ENCODE measurements at regions not wholly inside any gene's neighbourhood (a gene's known extent, or its start where the extent isn't known, plus 50 kb on each side); places are given as distances from the start of the nearest gene placed in this dataset.
"Not testable (repeated sequence)": the region's sequence is repeated elsewhere in the genome, so short reads cannot be mapped to it uniquely, and the experiment has no call there.

- Histone ChIP-seq H3K36me3 (ENCODE audit: control insufficient read depth in 1 of 2, insufficient read depth in 2 of 2, low read length in 1 of 2) (no peaks in the 10 kb centered on the region), H3K4me3 (ENCODE audit: low read length in 2 of 2) (no peak overlapping the region), H3K27ac (ENCODE audit: low read depth in 1 of 2, low read length in 2 of 2) (no peak overlapping the region), H3K9me3 (ENCODE audit: control insufficient read depth, low read length) (no peaks in the 10 kb centered on the region), H3K27me3 (ENCODE audit: control insufficient read depth in 1 of 2, insufficient read depth in 2 of 2, low read length in 1 of 2) (no peaks in the 10 kb centered on the region), H3K4me1 (ENCODE audit: control insufficient read depth in 1 of 2, insufficient read depth in 2 of 2, low read length in 2 of 2) (no peaks in the 10 kb centered on the region)
- intact Hi-C loops (cut with DNase I) = no loop called here
- ATAC-seq (ENCODE audit: low FRiP score) (no peak), DNase-seq (no peak)
- 91 to 93% methylated on average over 6 of the region's 6 CpGs for WGBS, 2 donors
Measured at GRCh38 chr22:36088292-36088691, 59.7 kb upstream of the RBFOX2 start.

- ATAC-seq (ENCODE audit: low FRiP score) = no peak
- no peak overlapping the region for H3K4me3 ChIP-seq (ENCODE audit: low read length in 2 of 2)
- no peaks in the 10 kb centered on the region for H3K36me3 ChIP-seq (ENCODE audit: control insufficient read depth in 1 of 2, insufficient read depth in 2 of 2, low read length in 1 of 2)
- H3K27ac ChIP-seq (ENCODE audit: low read depth in 1 of 2, low read length in 2 of 2) = no peak overlapping the region
- H3K9me3 ChIP-seq (ENCODE audit: control insufficient read depth, low read length) = no peaks in the 10 kb centered on the region
- no peak for DNase-seq
- H3K27me3 ChIP-seq (ENCODE audit: control insufficient read depth in 1 of 2, insufficient read depth in 2 of 2, low read length in 1 of 2) = no peaks in the 10 kb centered on the region
- WGBS, 2 donors = 96% methylated on average over 5 of the region's 5 CpGs
- no peaks in the 10 kb centered on the region for H3K4me1 ChIP-seq (ENCODE audit: control insufficient read depth in 1 of 2, insufficient read depth in 2 of 2, low read length in 2 of 2)
- intact Hi-C loops (cut with DNase I) = no loop called here
Measured at GRCh38 chr22:36087784-36088183, 59.2 kb upstream of the RBFOX2 start.

GRCh38 chr22:36086629-36087254, 58.1 kb upstream of the RBFOX2 start:
- WGBS, 2 donors = 93 to 95% methylated on average over 13 of the region's 13 CpGs
- DNase-seq = no peak
- Histone ChIP-seq H3K4me1 (ENCODE audit: control insufficient read depth in 1 of 2, insufficient read depth in 2 of 2, low read length in 2 of 2) (no peaks in the 10 kb centered on the region), H3K9me3 (ENCODE audit: control insufficient read depth, low read length) (no peaks in the 10 kb centered on the region), H3K27ac (ENCODE audit: low read depth in 1 of 2, low read length in 2 of 2) (no peak overlapping the region), H3K36me3 (ENCODE audit: control insufficient read depth in 1 of 2, insufficient read depth in 2 of 2, low read length in 1 of 2) (no peaks in the 10 kb centered on the region), H3K4me3 (ENCODE audit: low read length in 2 of 2) (no peak overlapping the region), H3K27me3 (ENCODE audit: control insufficient read depth in 1 of 2, insufficient read depth in 2 of 2, low read length in 1 of 2) (no peaks in the 10 kb centered on the region)
- no peak for ATAC-seq (ENCODE audit: low FRiP score)
- intact Hi-C loops (cut with DNase I) = no loop called here

- H3K4me3 ChIP-seq (ENCODE audit: low read length in 2 of 2) = no peak overlapping the region
- intact Hi-C loops (cut with DNase I) = no loop called here
- no peaks in the 10 kb centered on the region for H3K9me3 ChIP-seq (ENCODE audit: control insufficient read depth, low read length)
- H3K36me3 ChIP-seq (ENCODE audit: control insufficient read depth in 1 of 2, insufficient read depth in 2 of 2, low read length in 1 of 2) = no peaks in the 10 kb centered on the region
- H3K27ac ChIP-seq (ENCODE audit: low read depth in 1 of 2, low read length in 2 of 2) = no peak overlapping the region
- no peaks in the 10 kb centered on the region for H3K4me1 ChIP-seq (ENCODE audit: control insufficient read depth in 1 of 2, insufficient read depth in 2 of 2, low read length in 2 of 2)
- no peak for ATAC-seq (ENCODE audit: low FRiP score)
- 88 to 89% methylated on average over 6 of the region's 6 CpGs for WGBS, 2 donors
- no peak for DNase-seq
- no peaks in the 10 kb centered on the region for H3K27me3 ChIP-seq (ENCODE audit: control insufficient read depth in 1 of 2, insufficient read depth in 2 of 2, low read length in 1 of 2)
Measured at GRCh38 chr22:36086170-36086490, 57.5 kb upstream of the RBFOX2 start.

GRCh38 chr22:36085476-36086169, 57.0 kb upstream of the RBFOX2 start:
- no peaks in the 10 kb centered on the region for H3K36me3 ChIP-seq (ENCODE audit: control insufficient read depth in 1 of 2, insufficient read depth in 2 of 2, low read length in 1 of 2)
- H3K27ac ChIP-seq (ENCODE audit: low read depth in 1 of 2, low read length in 2 of 2) = no peak overlapping the region
- H3K4me1 ChIP-seq (ENCODE audit: control insufficient read depth in 1 of 2, insufficient read depth in 2 of 2, low read length in 2 of 2) = no peaks in the 10 kb centered on the region
- no peaks in the 10 kb centered on the region for H3K9me3 ChIP-seq (ENCODE audit: control insufficient read depth, low read length)
- ATAC-seq (ENCODE audit: low FRiP score) = no peak
- no peaks in the 10 kb centered on the region for H3K27me3 ChIP-seq (ENCODE audit: control insufficient read depth in 1 of 2, insufficient read depth in 2 of 2, low read length in 1 of 2)
- no peak overlapping the region for H3K4me3 ChIP-seq (ENCODE audit: low read length in 2 of 2)
- DNase-seq = no peak
- WGBS, 2 donors = 81 to 85% methylated on average over 15 of the region's 15 CpGs
- intact Hi-C loops (cut with DNase I) = no loop called here

- Histone ChIP-seq H3K27me3 (ENCODE audit: control insufficient read depth in 1 of 2, insufficient read depth in 2 of 2, low read length in 1 of 2) (no peaks in the 10 kb centered on the region), H3K4me3 (ENCODE audit: low read length in 2 of 2) (no peak overlapping the region), H3K4me1 (ENCODE audit: control insufficient read depth in 1 of 2, insufficient read depth in 2 of 2, low read length in 2 of 2) (no peaks in the 10 kb centered on the region), H3K36me3 (ENCODE audit: control insufficient read depth in 1 of 2, insufficient read depth in 2 of 2, low read length in 1 of 2) (no peaks in the 10 kb centered on the region), H3K9me3 (ENCODE audit: control insufficient read depth, low read length) (no peaks in the 10 kb centered on the region), H3K27ac (ENCODE audit: low read depth in 1 of 2, low read length in 2 of 2) (no peak overlapping the region)
- no peak for DNase-seq
- ATAC-seq (ENCODE audit: low FRiP score) = no peak
- intact Hi-C loops (cut with DNase I) = no loop called here
- 79 to 86% methylated on average over 5 of the region's 5 CpGs for WGBS, 2 donors
Measured at GRCh38 chr22:36084717-36085116, 56.1 kb upstream of the RBFOX2 start.

GRCh38 chr22:36083056-36083455, 54.4 kb upstream of the RBFOX2 start:
- Histone ChIP-seq H3K4me1 (ENCODE audit: control insufficient read depth in 1 of 2, insufficient read depth in 2 of 2, low read length in 2 of 2) (no peaks in the 10 kb centered on the region), H3K9me3 (ENCODE audit: control insufficient read depth, low read length) (no peaks in the 10 kb centered on the region), H3K4me3 (ENCODE audit: low read length in 2 of 2) (no peak overlapping the region), H3K27ac (ENCODE audit: low read depth in 1 of 2, low read length in 2 of 2) (no peak overlapping the region), H3K36me3 (ENCODE audit: control insufficient read depth in 1 of 2, insufficient read depth in 2 of 2, low read length in 1 of 2) (no peaks in the 10 kb centered on the region), H3K27me3 (ENCODE audit: control insufficient read depth in 1 of 2, insufficient read depth in 2 of 2, low read length in 1 of 2) (no peaks in the 10 kb centered on the region)
- 97% methylated on average over 10 of the region's 10 CpGs for WGBS, 2 donors
- intact Hi-C loops (cut with DNase I) = no loop called here
- ATAC-seq (ENCODE audit: low FRiP score) = no peak
- no peak for DNase-seq

- 86 to 87% methylated on average over 6 of the region's 6 CpGs for WGBS, 2 donors
- Histone ChIP-seq H3K9me3 (ENCODE audit: control insufficient read depth, low read length) (no peaks in the 10 kb centered on the region), H3K27me3 (ENCODE audit: control insufficient read depth in 1 of 2, insufficient read depth in 2 of 2, low read length in 1 of 2) (no peaks in the 10 kb centered on the region), H3K36me3 (ENCODE audit: control insufficient read depth in 1 of 2, insufficient read depth in 2 of 2, low read length in 1 of 2) (no peaks in the 10 kb centered on the region), H3K4me1 (ENCODE audit: control insufficient read depth in 1 of 2, insufficient read depth in 2 of 2, low read length in 2 of 2) (no peaks in the 10 kb centered on the region), H3K4me3 (ENCODE audit: low read length in 2 of 2) (no peak overlapping the region), H3K27ac (ENCODE audit: low read depth in 1 of 2, low read length in 2 of 2) (no peak overlapping the region)
- ATAC-seq (ENCODE audit: low FRiP score) = peak; percentile 50
- peak in 1 of 2 donors; percentile 58 for DNase-seq
- intact Hi-C loops (cut with DNase I) = no loop called here
Measured at GRCh38 chr22:36081023-36081431, 52.4 kb upstream of the RBFOX2 start.

- intact Hi-C loops (cut with DNase I); H3K4me3 ChIP-seq (ENCODE audit: low read length in 2 of 2); H3K36me3 ChIP-seq (ENCODE audit: control insufficient read depth in 1 of 2, insufficient read depth in 2 of 2, low read length in 1 of 2); DNase-seq; H3K27me3 ChIP-seq (ENCODE audit: control insufficient read depth in 1 of 2, insufficient read depth in 2 of 2, low read length in 1 of 2); H3K27ac ChIP-seq (ENCODE audit: low read depth in 1 of 2, low read length in 2 of 2); ATAC-seq (ENCODE audit: low FRiP score); H3K4me1 ChIP-seq (ENCODE audit: control insufficient read depth in 1 of 2, insufficient read depth in 2 of 2, low read length in 2 of 2); H3K9me3 ChIP-seq (ENCODE audit: control insufficient read depth, low read length): not testable (repeated sequence)
Measured at GRCh38 chr22:36080281-36080680, 51.7 kb upstream of the RBFOX2 start.
